DMS 273 (cell line): ENCODE measurements at regions not wholly inside any gene's neighbourhood (a gene's known extent, or its start where the extent isn't known, plus 50 kb on each side); places are given as distances from the start of the nearest gene placed in this dataset.
"Not testable (repeated sequence)": the region's sequence is repeated elsewhere in the genome, so short reads cannot be mapped to it uniquely, and the experiment has no call there.

Source experiments
- DNase-seq: peaks from one replicate; lab custom pipeline; 2025; ENCODE audit not compliant: unreplicated experiment; lab: John Stamatoyannopoulos, UW

- no peak for DNase-seq
Observed at GRCh38 chr6:22134308-22134707, 162.5 kb downstream of the PRL start.

- DNase-seq, result no peak
Observed at GRCh38 chr6:22135395-22135794, 161.4 kb downstream of the PRL start.

GRCh38 chr6:22140736-22141135, 156.1 kb downstream of the PRL start:
- not testable (repeated sequence) for DNase-seq

- DNase-seq, result no peak
Observed at GRCh38 chr6:22141241-22141745, 155.5 kb downstream of the PRL start.

- no peak for DNase-seq
Observed at GRCh38 chr6:22142856-22143255, 154.0 kb downstream of the PRL start.

- DNase-seq, result peak; percentile 44
Observed at GRCh38 chr6:22145376-22145775, 151.5 kb downstream of the PRL start.

GRCh38 chr6:22145823-22146677, 150.8 kb downstream of the PRL start:
- peak; percentile 62 for DNase-seq

- no peak for DNase-seq
Observed at GRCh38 chr6:22146678-22146930, 150.2 kb downstream of the PRL start.

- DNase-seq, result peak; percentile 13
Observed at GRCh38 chr6:22146931-22147701, 149.7 kb downstream of the PRL start.

- DNase-seq, result peak; percentile 88
Observed at GRCh38 chr6:22147921-22148776, 148.7 kb downstream of the PRL start.

- DNase-seq, result peak; percentile 19
Observed at GRCh38 chr6:22149096-22149495, 147.7 kb downstream of the PRL start.

- peak; percentile 82 for DNase-seq
Observed at GRCh38 chr6:22149501-22150367, 147.1 kb downstream of the PRL start.

- DNase-seq, result no peak
Observed at GRCh38 chr6:22150368-22151035, 146.3 kb downstream of the PRL start.

DNA sequence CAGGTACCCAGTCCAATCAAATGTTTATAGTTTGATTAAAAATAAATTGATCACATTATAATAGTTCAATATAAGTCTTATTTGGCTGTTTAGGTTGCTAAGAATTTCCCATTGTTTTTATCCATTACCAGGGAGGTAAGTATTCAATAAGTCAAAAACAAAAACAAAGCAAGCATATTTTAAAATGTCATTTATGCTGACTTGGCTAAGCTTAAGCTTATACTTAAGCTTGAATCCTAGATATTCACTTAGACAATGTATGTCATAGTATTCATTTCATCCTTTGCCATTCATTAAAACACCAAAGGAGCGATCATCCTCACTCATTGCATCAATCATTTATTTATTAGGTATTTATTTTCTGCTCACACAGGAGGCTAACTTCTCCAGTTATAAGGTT, 144.9 kb downstream of the PRL start:
- no peak for DNase-seq

DNA sequence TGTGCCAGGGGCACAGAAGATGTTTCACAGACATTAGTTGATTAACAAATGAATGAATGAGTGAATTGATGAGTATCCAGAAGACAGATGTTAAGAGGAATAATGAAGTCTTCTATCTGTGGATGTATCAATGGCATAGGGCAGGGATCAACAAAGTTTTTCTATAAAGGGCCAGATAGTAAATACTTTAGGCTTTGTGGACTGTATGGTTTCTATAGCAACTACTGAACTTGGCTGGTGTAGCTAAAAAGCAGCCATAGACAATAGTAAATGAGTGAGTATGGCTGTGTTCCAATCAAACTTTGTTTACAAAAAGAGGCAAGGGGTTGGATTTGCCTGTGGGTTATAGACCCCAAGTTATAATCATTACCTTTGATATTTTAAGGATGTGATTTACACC, 144.0 kb downstream of the PRL start:
- no peak for DNase-seq

DNA sequence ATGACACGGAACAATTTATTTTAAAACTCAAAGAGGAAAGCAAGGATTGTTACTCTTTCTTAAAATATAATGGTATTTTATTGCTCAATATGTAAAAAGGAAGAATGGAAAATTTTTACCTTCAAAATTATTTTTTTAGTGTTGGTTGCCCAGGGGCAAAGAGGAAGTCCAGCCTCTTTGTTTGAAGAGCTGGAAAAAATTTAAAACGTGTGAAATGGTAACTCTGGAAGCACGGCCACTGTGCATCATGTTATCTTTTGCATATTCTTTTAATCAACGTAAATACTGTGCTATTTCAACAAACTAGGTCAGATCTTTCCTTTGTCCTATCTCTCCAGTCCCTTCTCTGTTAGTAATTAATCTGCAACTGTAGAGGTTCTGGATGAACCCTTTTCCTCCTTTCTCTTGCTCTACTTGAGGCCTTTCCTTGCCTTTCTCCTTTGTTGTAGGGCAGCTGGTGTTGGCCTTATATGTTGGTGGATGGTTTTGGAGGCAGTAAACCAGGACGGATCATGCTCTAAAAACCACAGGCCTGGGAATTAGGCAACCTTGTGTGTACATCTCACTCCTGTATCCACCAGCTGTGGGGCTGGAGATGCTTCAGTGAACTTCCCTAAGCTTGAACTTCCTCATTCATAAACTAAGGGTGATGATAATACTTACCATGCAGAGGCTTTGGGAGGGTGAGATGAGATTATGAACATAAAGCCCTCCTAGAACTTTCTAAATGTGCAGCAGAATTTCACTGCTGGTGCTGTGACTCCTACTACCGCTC, 143.3 kb downstream of the PRL start:
- no peak for DNase-seq

DNA sequence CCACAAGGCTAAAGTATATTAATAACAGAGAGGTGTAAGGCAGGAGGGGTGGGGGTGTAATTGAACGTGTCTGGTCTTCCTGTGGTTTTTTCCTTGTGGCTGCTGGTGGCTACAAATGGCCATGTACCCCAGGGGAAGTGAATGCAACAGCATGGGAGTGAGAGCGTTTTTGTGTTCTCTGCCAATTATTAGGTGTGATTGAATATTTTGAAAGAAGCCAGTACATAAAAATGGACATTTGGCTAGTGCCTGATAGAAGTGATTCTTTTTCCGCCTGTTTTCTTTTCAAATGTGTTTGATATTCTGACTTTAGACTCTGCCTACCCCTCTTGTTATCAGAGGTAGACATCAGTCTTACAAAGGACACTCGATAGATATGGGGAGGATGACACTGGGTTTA, 141.3 kb downstream of the PRL start:
- DNase-seq, result no peak

GRCh38 chr6:22157233-22157632, 139.6 kb downstream of the PRL start:
- no peak for DNase-seq

- DNase-seq, result no peak
Observed at GRCh38 chr6:22164236-22164635, 132.6 kb downstream of the PRL start.
